Hippocampal formation (tissue), 2 donors: ENCODE measurements at regions not wholly inside any gene's neighbourhood (a gene's known extent, or its start where the extent isn't known, plus 50 kb on each side); places are given as distances from the start of the nearest gene placed in this dataset.

ENCODE experiments used
- DNase-seq, 2 donors: peaks; one replicate each; lab custom pipeline; 2025; lab: John Stamatoyannopoulos, UW

DNA sequence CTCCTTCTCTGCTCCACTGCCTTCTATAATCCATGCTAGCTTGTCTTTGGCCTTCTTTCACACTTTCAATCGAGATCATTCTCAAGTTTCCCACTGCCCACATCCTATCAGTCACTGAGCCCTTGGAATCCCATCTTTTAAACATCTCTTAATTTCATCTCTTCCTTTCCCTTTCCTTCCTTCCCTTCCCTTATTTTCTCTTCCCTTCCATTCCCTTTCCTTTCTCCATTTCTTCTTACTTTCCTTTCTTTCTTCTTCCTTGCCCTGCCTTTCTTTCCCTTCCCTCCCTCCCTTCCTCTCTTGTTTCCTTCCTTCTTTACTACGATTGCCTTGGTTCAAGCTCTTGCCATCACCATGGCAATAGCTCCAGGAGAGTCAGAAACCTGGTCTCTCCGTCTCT is 183.8 kb downstream of the EMP1 start:
- no peak for DNase-seq

DNA sequence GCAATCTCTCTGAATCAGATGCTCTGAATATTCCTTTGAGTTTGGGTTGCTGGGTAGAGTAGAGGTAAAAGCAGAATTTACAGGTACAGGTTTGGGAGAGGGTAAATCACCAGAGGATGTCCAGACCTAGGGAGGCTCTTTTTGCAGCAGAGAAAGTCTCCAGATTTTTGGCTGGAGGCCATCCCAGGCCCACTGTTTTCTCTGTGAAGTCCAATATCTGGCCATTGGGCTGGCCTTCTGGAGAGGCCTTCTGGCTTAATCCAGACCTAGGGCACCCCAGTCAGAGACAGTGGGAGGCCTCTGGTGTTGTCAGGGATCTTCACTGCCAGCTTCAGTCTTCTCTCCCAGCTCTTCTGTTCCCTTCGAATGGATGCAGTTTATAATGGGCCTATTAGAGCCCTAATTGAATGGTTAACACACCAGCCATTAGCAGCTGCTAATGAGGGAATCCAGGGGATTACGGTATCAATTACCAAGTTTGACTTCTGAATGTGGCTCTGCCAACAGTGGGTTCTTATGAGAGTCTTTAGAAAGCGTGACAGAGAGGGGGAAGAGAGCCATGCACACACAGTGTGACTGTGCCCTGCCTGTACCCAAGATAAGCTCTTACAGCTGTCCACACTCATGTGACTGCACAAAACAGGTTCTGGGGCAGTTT is 183.1 kb downstream of the EMP1 start:
- no peak for DNase-seq

DNA sequence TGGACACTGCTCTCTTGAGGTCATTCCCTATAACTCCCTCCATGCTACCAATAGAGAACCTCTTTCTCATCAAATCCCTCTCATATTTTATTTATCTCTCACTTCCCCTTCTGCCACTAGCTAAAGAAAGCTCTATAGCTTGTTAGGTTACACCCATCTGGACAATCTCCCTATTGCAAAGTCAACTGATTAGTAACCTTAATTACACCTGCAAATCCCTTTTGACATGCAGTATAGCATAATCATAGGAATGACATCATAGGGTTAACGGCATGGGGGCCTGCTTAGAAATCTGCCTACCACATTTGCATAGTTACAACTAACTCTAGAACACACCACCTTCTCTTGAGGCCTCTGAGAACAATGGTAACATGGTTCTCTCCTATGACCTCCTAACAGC is 181.2 kb downstream of the EMP1 start:
- no peak for DNase-seq

DNA sequence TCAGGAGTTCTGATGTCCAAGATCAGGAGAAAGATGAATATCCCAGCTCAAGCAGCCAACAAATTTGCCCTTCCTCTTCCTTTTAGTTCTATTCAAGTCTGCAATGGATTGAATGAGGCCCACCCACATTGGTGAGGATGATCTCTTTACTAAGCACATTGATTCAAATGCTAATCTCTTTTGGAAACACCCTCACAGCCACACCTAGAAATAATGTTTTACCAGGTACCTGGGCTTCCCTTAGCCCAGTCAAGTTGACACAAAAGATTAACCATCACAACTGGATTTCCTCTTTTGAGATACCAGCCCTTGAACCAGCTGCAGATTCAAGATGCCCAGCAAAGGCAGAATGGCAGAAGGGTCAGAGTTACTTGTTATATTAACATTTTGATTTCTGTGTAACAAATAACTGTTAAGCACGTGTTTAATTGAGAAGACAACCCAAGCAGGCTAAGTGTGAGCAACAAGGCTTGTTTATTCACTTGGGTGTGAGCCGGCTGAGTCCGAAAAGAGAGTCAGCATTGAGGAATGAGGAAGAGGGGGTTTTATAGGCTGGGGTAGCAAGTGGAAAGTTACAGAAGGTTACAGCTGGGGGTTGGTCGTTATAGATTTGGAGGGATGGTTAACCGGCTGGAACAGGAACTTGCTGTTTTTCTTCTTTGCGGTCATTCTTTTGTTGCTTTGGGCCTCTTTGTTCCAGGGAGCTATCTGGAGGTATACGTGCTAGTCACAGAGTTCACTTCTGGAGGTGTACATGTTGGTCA is 180.3 kb downstream of the EMP1 start:
- no peak for DNase-seq

DNA sequence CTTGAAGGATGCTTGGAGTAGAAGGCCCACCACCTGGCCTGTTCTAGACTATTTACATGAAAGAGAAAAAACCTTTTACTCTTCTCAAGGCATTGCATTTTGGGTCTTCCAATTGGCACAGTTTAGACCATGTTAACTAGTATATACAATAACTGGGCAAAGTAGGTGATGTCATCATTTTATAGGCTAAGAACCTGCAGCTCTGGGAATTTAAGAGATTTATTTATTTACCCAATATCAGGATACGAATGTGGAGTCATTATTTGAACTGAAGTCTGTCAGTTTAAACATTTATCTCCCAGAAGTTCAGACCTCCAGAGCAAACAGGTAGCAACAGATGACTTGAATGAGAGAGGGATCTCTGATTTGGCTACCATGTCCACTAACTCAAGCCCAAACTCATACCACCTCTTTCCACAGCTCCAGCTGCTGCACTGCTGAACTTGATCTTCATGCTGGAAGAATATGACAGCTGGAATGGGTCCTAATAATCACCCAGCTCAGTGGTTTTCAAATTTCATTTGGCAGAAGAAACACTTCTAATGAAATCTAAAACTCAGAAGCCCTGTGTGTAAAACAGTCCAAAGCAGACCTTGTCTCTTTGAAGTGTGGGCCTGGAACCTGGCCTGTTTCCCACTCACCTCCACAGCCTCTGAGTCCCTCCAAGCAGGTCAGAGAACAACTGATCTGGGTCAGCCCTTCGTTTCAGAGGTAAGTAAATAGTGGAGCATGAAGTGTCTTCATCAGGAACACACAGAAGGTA is 179.2 kb downstream of the EMP1 start:
- no peak for DNase-seq

DNA sequence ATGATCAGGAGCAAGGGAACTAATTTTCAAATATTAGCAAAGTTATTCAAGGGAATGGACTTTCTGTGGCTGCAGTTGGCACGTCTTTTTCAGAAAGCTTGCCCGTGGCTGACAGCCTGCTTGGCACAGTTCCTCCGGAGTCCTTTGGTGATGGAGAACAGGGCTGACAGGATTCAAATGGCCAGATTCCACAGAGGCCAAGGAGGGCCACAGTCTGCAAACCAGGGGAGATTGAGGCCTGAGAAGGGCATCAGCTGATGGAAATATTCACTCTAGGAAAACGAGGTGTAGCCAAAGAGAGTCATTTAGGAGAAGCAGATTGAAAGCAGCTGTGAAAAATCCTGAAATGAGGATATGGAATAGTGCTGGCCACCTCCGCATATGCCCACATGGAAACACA is 178.3 kb downstream of the EMP1 start:
- DNase-seq, result no peak

DNA sequence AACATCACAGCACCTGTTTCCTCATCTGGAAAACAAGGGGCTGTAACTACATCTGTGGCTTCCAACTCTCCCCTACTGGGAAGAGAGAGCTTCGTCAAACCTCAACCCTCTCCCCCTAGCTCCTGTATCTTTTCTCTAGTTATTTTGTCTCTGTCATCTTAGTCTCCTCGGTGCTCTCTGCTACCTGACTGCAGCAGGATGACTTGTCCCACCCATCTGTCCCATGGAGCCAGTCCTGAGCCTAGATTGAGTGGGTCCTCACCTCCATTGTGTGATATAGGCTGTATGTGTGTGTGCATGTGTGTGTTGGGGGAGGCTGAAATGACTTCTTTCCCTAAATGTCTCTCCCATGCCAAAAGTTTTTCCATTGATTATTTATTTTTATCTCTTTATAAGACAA is 177.3 kb downstream of the EMP1 start:
- no peak for DNase-seq

DNA sequence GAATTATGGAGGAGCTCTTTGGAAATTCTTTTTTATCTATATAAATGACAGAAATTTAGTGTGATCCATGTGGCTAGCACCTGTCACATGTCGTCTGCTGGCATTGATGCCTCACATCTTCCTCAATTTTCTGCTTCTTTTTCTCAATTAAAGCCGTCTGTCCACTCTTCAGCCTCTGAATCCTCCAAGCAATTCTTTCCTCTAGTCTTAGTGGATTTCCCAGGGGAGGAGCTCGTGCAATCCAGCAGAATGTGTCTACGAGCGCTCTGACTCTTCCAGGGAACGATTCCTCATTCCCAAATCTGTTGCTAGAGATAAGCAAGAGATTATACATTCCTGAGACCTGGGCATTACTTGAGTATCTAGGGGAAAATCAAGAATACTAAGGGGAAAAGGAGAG is 176.6 kb downstream of the EMP1 start:
- no peak for DNase-seq

DNA sequence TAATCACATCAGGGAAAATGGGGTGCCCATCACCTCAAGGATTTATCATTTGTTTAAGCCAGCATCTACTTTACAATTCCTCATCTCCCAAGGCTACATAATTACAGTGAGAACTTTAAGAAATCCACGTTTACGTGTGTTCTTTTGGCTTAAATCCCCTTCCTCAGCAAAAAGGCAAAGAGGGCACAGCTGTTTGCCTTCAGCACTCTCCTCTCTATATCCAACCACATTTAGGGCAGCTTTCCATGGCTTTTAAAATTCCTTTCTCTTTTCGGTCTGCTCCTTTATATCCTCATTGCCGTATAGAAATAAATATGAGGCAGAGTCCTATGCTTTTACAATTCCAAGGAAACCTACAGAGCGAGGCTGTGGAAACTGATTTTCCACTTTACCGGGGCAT is 175.9 kb downstream of the EMP1 start:
- DNase-seq, result no peak

DNA sequence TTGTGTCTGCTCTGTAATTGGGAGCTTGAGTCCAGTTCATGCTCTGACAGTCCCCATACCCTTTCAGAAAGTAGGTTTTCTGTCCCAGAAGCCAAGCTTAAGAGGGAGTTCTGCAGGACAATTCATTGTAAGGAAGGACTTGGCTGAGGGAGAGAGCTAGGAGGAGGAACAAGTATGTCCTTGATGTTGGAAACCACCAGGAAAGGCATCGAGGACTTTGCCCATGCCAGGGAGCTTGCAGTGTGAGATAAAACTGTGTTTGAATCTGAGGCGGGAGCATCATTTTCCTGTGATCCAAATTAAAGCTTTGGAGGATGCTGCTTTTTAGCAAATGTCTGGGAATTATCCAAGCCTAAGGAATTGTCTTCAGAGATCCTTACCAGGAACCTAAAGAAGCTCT is 175.3 kb downstream of the EMP1 start:
- no peak for DNase-seq

DNA sequence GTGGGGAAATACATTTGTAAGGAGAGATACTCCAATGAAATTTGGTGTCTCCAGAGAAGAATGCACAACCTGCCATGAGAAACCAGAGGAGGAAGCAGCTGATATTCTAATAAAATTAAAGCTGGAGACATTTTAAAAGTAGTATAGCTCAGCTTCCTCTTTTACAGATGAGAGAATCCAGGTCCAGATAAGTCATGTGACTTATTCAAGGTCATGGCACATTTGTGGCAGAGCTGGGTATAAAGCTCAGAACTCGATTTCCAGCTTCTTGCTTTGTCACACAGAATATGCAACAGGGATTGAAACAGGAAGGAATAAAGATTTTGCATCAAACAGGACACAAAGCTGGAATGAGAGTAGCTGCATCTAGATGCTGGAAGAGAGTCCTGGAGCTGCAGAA is 174.8 kb downstream of the EMP1 start:
- no peak for DNase-seq

DNA sequence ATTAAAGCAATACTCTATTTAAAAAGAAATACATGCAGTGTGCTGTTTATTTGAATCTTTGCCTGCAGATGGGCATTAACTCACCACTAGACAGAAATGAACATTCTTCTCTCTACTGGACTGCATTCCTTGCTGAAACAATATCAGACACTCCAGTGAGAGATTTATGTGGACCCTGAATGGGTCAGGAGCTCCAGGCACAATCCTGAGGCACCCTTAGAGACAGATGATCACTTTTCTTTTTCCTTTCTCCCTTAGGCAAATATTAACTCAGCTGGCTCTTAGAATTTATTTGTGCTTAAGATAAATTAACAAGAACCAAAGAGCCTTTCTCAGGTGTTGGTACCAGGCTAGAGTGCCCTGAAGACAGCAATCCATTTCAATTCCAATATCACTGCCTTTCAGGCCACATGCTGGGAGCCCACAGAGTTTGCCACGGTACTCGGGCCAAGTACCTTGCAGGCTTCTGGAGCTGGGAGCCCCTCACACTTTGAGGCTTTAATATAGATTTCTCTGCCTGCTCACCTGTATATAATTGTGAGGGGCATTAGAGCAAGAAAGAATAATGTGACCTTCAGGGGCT is 173.0 kb downstream of the EMP1 start:
- no peak for DNase-seq

DNA sequence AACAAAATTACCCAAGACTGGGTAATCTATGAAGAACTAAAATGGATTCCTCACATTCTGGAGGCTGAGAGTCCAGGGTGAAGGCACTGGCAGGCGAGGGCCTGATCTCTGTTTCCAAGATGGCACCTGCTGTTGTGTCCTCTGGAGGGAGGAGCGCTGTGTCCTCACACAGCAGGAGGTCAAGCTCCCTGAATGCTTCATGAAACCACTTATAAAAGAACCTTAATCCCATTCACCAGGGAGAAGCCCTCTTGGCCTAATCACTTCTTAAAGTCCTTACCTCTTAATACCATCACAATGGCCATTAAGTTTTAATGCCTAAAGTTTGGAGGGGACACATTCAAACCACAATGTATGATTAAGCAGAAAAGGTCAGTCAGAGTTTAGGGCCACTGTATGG is 172.4 kb downstream of the EMP1 start:
- DNase-seq, result no peak

DNA sequence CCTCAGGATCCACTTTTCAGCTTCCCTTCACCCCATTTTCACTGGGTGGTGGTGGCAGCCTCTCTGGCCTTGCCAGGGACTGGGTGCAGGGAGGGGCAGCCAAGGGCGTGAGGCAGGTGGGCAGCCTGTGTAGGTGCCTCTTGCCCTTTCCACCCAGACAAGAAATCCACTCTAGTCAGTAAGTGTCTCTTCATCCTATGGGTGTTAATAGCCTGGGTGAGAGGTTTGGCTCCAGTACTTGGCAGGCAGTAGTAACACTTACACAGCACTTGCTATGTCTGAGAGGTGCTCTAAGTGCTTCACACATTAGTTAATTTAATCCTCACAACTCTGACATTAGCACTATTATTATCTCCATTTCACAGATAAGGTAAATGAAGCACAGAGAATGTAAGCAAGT is 171.9 kb downstream of the EMP1 start:
- no peak for DNase-seq

DNA sequence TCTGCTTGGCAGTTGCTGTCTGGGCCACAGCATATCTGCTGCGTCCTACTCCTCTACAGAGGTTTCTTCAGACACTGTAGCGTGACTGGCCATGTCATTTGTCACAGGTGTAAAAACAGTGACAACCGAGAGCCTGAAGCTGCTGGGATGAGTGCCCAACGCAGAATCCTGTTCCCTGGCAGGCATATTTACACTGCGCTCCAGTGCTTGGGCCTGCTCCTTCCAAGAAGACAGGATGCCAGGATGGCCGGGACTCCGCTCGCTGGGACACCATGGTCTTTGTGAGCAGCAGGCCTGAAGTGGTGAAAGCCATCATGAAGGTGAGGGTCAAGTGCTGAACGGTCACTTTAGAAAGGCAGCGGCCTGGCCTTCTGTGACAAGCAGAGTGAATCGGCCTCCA is 171.4 kb downstream of the EMP1 start:
- no peak for DNase-seq

DNA sequence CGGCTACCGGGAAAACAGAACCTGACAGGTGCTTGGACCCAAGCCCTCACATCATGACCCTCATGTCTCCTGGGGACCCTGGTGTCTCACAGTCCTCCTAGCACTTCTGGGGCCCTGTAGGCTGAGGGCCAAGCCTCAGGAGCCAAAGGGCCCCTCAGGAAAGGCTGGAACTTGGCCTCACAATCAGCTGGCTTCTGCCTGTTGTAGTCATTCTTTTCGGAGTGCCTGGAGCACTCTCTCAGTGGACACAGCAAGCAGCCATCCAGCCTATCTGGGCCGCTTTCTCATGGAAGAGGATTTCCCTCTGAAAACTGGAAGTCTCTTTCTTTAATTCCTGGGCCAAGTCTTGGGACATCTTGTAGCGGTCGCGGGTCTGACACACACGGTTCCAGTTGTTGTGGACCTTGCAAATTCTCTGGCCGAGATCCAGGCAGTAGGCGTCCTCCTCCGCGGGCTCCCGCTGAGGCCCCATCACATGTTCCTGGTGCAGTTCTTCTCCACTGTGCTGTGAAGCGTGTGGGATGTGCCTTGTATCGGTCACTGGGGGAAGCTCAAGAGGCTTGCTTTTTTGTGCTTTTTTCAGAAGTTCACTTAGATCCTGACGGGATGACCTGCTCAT is 169.3 kb downstream of the EMP1 start:
- no peak for DNase-seq

DNA sequence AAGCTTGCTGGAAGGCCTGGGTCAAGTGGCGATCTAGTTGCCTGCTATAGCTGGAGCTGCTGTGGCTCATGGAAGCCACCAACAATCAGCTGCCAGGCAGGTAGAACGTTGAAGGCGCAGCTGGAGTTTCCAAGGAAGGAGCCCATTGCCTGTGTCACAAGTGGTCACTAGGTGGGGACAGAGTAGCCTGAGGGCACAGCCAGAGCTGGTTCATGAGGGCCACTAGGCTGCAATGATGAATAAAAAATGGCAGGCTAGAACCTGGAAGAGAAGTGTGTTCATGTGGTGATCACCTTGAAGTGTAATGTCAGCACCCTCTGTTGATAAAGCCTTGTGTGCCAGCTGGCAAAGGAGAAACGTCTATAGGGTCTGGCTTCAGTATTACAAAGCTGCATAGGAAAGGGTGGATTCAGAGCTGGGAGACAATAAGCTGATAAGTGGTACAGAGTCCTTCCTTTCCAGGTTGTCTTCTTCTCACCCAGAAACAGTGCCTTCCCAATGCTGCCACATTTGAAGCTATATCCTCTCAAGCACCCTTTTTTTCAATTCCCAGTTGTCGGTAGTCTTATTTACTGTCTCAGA is 165.8 kb downstream of the EMP1 start:
- DNase-seq, result peak; percentile 24 to 41

DNA sequence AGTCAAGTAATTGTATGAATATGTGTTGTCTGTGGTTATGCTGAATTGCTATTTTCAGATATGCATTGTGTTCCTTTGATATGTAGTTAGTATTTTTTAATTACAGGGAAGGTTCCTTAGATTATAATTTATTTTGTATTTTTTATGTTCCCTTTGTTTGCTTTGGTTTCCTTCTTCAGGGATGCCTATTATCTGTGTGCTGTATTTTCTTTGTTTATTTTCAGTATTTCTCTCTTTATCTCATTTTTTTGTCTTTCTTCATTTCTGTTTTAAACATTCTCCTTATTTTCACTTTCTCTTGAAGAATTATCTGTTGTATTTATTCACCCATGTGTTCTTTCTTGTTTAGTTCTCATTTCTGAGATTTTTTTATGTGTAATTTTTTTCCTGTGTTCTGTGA is 163.1 kb downstream of the EMP1 start:
- DNase-seq, result no peak

DNA sequence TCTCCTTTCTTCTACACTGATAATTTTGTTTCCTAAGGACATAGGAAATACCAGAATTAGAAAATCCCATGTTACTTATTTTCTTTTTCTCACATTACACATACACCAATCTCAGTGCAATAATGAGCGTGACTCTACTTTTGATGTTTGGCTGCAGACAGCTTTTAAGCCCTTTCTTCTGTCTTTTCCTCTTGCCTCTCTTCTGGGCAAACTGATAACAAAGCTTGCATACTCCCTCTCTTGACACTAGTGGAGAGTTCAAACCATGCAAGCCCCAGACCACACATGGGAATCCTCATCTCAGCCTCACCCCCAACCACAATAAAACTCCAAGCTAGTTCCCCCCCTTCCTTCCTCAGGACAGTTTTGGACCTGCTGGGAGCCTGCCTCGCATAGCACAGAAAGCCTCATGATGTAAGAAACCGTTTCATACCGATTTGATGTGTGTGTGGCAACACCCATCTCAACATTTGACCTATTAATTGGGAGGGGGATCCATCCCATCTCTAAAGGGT is 161.9 kb downstream of the EMP1 start:
- no peak for DNase-seq

DNA sequence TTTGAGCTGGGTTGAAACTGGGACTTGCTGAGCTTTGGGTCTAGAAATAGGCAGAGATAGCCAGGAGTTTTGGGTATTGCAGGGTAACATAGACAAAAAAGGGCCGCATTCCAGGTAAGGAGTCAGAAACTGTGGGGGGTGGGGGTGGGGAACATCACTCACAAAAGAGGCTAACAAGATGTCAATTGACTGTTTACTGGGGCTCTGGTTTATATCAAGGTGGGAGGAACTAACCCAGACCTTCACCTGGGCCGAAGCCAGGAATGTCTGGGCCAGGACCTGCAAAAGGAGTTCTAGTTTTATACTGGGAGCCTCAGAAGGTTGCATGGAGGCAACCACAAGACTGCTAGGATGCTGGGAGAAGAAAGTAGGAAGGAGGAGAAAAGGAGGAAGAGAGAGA is 154.4 kb downstream of the EMP1 start:
- no peak for DNase-seq

DNA sequence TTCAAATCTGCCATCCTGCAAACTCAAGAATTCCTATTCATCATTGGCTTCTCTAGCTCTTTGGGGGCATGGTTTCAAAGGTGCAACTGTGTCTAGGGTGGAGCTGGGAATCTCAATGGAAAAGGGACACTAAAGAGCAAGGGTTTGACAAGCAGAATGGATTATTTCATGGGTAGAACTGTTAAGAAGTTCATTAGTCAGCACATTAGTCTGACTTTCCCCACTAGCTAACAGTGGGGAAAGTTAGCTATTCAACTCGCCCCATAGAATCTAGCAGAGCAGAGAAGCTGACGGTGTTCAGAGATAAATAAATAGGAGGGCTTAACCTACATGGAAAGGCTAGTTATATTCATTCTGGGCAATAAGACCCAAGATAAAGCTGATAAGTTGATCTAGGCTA is 153.9 kb downstream of the EMP1 start:
- DNase-seq, result no peak

DNA sequence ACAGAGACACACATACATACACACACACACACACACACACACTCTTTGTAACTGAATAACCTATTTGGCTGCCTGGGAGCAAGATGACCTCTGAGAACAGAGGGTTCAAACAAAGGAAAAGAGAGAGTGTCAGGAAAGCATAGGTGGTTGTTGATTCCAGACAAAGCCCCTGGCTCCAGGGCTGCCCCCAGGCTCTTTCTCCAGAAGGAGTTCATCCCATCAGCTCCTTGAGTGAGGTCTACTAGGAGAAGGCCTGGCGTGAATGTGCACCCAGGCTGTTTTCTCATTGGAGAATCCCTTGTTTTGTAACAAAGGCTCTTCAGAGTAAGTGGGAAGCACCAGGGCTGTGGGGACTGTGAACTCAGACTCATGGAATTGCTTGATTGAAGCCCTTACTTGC is 151.9 kb downstream of the EMP1 start:
- no peak for DNase-seq
